HG02798 (cell line): ENCODE measurements at regions not wholly inside any gene's neighbourhood (a gene's known extent, or its start where the extent isn't known, plus 50 kb on each side); places are given as distances from the start of the nearest gene placed in this dataset.

Experiments used
- ATAC-seq: cut with Tn5 transposase; IDR thresholded peaks from one replicate; pipeline ENCODE4 v1.9.1; 2021; ENCODE audit warnings: mild to moderate bottlenecking; ENCODE audit not compliant: unreplicated experiment, poor library complexity

DNA sequence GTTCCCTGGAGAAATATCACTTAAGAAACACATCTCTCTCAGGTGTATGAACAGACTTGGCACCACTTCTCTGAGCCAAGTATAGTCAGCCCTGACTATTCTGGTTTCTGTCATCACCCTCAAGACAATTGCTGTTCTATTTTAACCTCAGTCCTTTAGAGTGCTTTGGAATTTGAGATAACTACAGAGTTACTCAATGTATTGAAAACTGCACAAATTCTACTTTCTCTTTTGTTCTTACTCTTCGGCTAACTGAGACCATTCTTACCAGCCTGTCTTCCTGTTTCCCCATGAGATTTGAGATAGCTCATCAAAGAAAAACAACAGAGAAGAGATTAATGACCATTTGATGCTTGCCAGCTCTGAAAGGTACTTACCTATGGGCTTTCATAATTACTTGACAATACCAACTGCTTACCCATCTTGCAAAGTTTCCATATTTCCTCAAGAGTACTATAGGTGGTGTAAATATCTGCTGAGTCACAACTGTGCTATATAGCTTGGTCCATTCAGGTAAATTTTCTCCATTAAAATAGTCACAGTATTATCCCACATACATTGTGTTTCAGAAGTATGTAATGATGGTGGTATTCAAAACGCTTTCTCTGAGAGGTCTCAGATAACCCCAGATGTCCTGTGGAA, 467.5 kb upstream of the CHST9 start:
- peak; percentile 68 for ATAC-seq

DNA sequence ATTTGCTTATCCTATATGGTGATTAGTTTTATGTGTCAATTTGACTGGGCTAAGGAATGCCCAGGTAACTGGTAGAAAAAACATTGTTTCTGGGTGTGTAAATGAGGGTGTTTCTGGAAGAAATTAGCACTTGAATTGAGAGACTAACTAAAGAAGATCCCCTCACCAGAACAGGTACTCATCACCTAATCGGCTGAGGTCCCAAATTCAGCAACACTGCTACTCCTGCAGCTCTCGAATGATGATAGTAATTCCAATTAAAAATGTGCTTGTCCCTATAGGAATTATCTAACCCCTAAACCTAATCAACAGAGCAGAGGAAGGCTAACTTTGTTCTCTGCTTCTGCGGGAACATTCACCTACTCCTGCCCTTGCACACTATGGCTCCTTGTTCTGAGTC, 464.5 kb upstream of the CHST9 start:
- no peak for ATAC-seq

DNA sequence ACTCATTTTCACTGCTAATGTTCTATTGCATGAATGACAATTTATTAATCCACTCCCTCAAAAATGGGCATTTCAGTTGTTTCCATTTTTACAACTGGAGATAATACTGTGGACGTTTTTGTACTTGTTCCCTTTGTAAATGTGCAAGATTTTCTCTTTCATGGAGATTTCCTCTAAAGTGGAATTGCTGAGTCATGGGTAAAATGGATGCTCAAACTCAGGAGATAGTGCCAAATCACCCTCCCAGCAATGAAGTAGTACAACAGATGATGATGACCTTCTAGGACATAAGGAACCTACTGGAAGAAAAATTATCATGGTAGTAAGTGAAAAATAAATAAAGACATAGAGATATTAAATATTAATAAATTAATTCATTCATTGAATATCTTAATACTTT, 460.8 kb upstream of the CHST9 start:
- no peak for ATAC-seq

DNA sequence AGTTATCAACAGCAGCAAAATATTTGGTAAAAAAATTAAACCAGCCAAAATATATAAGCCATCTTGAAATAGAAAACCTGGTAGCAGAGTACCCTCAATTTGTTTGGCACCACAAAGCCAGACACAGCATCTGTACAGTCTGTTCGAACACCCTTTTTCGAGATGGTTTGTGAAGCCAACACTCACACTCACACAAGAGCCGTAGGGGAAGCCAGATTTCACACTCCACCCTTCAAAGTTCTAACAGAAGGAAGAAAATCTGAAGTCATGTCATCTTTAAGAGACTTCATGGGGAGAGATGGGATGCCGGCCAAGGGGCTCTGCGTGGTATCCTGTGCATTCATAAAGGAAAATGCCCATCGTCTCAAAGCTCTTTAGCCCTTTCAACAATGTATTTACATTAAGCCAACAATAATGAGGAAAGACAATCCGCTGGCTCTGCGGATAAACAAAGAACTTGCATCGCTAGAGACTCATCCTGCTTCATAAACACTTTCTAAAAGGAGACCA, 451.5 kb upstream of the CHST9 start:
- ATAC-seq, result no peak

DNA sequence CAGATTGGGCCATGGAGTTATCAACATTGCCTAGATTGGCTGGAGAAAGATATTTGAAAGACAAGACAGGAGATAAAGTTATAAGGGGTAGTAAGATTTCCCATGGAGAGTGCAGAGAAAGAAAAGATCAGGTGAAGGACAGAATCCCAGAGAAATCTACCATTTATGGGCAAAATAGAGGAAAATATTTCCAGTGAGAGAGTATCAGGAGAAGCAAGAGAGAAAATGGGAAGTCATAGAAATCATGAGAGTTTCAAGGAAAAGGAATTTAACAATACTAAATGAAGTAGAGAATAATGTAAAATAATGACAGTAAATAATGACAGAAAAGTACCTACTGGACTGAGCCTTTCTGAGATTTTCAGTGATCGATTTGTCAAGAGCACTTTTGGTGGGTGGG, 447.6 kb upstream of the CHST9 start:
- ATAC-seq, result no peak

GRCh38 chr18:27627927-27628326, 442.8 kb upstream of the CHST9 start:
- no peak for ATAC-seq

GRCh38 chr18:27621236-27621890, 436.3 kb upstream of the CHST9 start:
- no peak for ATAC-seq

DNA sequence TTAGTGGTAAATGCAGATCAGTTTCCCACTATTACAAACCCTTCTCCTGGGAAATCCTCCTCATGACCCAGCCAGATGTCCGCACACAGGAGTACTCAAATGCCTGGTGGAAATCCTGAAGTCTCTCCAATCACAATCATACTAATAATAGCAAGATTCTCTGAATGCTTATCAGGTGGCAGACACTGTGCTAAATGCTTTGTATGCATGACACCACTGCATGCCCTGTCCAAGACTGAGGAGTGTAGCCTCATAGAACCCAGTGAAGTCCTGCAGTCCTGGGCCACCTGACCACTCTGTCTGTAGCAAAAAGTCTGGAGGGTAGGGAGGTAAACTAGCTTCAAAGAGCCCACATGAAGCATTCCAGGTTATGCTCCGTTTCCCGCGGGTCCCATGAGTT, 434.8 kb upstream of the CHST9 start:
- ATAC-seq, result no peak

DNA sequence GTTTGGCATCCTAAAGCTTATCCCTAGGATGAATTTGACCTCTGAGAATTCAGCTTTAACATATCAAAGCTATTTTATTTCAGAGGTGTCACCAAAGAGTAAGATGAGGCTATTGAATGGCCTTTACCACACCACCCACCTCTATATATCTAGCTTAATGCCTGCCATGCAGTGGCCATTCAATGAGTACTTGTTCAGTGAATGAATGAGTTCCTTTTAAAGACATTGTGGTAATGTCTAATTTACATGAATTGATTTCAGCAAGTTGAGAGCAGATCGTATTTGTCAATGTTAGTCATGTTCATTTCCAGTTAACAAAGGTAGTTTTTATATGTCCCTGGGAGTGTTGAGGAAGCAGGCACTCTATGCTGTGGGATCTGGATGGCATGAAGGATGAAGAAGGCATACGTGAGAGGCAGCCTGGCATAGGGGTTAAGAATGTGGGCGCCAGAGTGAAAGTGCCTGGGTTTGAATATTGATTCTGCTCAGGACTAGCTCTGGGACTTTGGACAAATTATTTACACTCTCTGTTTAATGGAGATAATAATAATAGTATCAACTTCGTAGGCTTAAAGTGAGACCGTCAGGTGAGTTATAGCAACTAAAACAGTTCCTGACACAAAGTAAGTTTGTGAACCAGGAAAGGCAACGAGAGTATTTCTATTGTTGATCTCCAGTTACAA, 434.1 kb upstream of the CHST9 start:
- ATAC-seq, result no peak

- no peak for ATAC-seq
These were observed 431.2 kb upstream of the CHST9 start for GRCh38 chr18:27616324-27616723.

DNA sequence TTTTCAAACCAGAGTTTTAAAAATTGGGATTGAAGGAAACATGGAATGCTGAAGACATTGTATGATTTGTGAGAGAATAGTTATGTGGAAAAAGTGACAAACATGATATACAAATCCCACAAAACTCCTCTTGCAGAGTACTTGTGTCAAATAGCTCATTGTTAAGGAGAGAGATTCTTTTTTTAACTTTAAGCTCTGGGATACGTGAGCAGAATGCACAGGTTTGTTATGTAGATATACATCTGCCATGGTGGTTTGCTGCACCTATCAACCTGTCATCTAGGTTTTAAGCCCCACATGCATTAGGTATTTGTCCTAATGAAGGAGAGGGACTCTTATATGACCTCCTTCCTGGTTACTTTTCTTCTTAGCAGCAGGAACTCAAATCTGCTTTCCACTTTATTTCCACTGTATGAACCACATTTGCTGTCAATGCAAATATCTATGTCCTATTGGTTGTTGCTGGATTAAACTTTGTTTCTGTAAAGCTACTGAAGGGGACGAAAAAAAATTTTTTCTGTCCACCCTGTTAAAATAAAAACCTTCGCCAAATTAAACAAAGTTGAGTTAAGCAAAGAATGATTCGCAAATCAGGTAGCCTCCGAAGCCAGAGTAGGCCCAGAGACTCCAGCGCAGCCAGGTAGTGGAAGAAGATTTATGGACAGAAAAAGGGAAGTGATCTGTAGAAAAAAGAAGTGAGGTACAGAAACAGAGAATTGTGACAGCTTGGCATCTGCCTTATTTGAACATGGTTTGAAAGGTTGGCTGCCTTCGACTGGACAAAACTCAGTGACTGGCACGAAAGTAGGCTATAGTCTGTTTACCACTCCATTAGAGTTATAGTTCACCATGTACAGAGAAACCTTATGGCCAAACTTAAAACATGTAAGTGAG, 430.1 kb upstream of the CHST9 start:
- no peak for ATAC-seq

- no peak for ATAC-seq
These were observed 424.1 kb upstream of the CHST9 start for GRCh38 chr18:27609221-27609620.

DNA sequence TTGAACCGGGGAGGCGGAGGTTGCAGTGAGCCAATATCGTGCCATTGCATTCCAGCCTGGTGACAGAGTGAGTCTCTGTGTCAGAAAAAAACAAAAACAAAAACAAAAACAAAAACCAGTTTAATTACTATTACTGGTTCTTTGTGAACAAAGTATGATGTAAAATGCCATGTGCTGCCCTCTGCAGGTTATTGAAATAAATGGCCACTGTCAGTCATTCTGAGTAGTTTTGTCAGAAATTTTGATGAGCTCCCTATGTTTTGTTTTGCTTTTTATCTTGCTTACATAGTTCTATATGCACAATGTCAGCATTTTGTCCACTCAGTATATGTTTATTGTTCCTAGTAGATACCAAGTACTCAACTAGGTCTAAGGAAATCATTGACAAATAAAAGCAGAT, 423.6 kb upstream of the CHST9 start:
- ATAC-seq, result no peak

GRCh38 chr18:27608174-27608573, 423.1 kb upstream of the CHST9 start:
- ATAC-seq, result no peak

- no peak for ATAC-seq
These were observed 421.6 kb upstream of the CHST9 start for GRCh38 chr18:27606741-27607140.

DNA sequence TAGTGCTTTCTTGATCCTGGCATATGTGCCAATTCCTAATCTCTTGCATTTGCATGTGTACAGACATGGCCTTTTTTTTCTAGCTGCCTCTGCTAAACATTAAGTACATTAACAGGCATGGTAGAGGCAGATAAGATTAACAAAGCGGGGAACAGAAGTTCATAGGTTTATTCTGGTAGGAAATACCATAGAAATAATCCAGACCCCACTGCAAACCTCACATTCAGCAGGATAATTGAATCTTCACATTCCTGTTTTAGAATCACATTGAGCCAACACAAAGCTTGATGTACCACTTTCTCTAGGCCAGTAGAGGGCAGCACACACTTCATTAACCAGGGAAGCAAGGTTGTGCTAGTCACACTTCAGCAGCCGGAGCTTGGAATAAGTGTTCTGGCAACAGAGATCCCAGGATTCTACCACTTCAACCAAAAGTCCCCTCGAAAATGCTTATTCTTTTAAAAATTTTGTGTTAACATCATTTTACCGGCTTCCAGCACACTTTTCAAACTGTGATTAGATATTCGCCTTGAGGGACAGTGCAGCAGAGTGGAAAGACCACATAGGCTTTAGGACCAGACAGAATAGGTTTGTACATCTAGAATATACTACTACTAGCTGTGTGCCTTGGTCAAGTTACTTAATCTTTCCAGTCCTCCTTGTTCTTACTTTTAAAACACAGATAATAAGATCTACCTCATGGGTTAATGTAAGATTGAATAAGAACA, 420.2 kb upstream of the CHST9 start:
- peak; percentile 89 for ATAC-seq

GRCh38 chr18:27604583-27604982, 419.5 kb upstream of the CHST9 start:
- no peak for ATAC-seq

DNA sequence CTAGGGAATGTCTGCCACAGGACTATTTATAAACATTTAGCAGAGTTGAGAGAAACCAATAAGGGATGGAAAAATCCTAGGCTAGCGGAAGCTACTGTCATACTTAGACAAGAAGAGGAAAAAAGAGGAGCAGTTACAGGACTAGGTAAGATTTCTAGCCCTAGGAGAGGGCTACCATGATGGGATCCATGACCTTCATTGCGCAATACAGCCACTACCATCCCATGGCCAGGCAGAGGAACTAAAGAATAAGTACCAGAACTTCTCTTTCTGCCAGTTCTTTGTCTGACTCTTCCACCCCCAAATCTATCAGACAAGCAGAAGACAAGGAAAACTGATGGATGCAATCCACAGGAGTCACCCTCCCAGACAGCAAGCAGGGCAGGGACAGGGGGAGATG, 417.0 kb upstream of the CHST9 start:
- no peak for ATAC-seq

GRCh38 chr18:27600245-27600644, 415.1 kb upstream of the CHST9 start:
- ATAC-seq, result no peak
